IMR-90 (cell line): ENCODE measurements at regions not wholly inside any gene's neighbourhood (a gene's known extent, or its start where the extent isn't known, plus 50 kb on each side); places are given as distances from the start of the nearest gene placed in this dataset.

ENCODE experiments used
- ATAC-seq: fragments of 200-7000 bp; cut with Tn5 transposase; 2 replicates; pipeline ENCODE4 v1.9.1; 2020; ENCODE audit warnings: low read depth, mild to moderate bottlenecking, moderate library complexity
- BruUV-seq: library from RNA; stranded (reverse); fragments of 400-500 nt; replicated peaks from 2 replicates; lab custom pipeline; 2021; lab: Mats Ljungman, UMichigan
- CTCF ChIA-PET: fragments of 300-600 bp; formaldehyde crosslinking; extraction: SDS; loops from one replicate; lab custom pipeline; 2021; ENCODE audit warnings: antibody characterized with exemption; lab: Yijun Ruan, JAX
- POLR2A ChIA-PET: fragments of 300-600 bp; sonication (Branson Sonifier 250); formaldehyde crosslinking; loops from one replicate; lab custom pipeline; 2022; ENCODE audit warnings: antibody characterized with exemption; ENCODE audit not compliant: unreplicated experiment; lab: Charles Lee
- DNase-seq: peaks from one replicate; pipeline ENCODE4 v3.0.0; 2013
- H2AFZ ChIP-seq: replicated peaks from 2 replicates; pipeline ENCODE3; 2013; ENCODE audit warnings: low read length, mild to moderate bottlenecking; ENCODE audit not compliant: poor library complexity
- H2AK5ac ChIP-seq: 2 replicates; pipeline ENCODE4 v1.6.1; 2013; ENCODE audit warnings: low read depth, low read length, inconsistent platforms
- H2AK9ac ChIP-seq: replicated peaks from 2 replicates; pipeline ENCODE3; 2013; ENCODE audit warnings: mild to moderate bottlenecking, low read depth, low read length, moderate library complexity; ENCODE audit not compliant: poor library complexity
- H2BK120ac ChIP-seq: 2 replicates; pipeline ENCODE4 v1.6.1; 2013; ENCODE audit warnings: low read depth, low read length, inconsistent platforms
- H2BK15ac ChIP-seq: 3 replicates; pipeline ENCODE4 v1.6.1; 2013; ENCODE audit warnings: low read depth, low read length, inconsistent platforms
- H2BK20ac ChIP-seq: 2 replicates; pipeline ENCODE4 v1.6.1; 2013; ENCODE audit warnings: low read depth, mild to moderate bottlenecking, inconsistent platforms, low read length, moderate library complexity
- H2BK5ac ChIP-seq: 2 replicates; pipeline ENCODE4 v1.6.1; 2013; ENCODE audit warnings: mild to moderate bottlenecking, low read depth, low read length, inconsistent platforms; ENCODE audit not compliant: poor library complexity, severe bottlenecking
- H3K14ac ChIP-seq: replicated peaks from 2 replicates; pipeline ENCODE4 v1.6.1; 2013; ENCODE audit warnings: low read depth, low read length, inconsistent platforms
- H3K18ac ChIP-seq: 2 replicates; pipeline ENCODE4 v1.6.1; 2013; ENCODE audit warnings: low read depth, low read length, control low read depth
- H3K23ac ChIP-seq: 2 replicates; pipeline ENCODE4 v1.6.1; 2013; ENCODE audit warnings: low read depth, low read length, inconsistent platforms
- H3K27ac ChIP-seq: 2 replicates; pipeline ENCODE4 v1.5.1; 2013; ENCODE audit warnings: mild to moderate bottlenecking, control low read depth, low read length; ENCODE audit not compliant: insufficient read depth
- H3K27me3 ChIP-seq: 2 replicates; pipeline ENCODE4 v1.6.1; 2013; ENCODE audit warnings: low read length; ENCODE audit not compliant: control insufficient read depth, insufficient read depth
- H3K36me3 ChIP-seq: 2 replicates; pipeline ENCODE4 v1.6.1; 2013; ENCODE audit warnings: low read length, mixed read lengths; ENCODE audit not compliant: control insufficient read depth, insufficient read depth
- H3K4ac ChIP-seq: 2 replicates; pipeline ENCODE4 v1.6.1; 2013; ENCODE audit warnings: low read depth, low read length, inconsistent platforms
- H3K4me1 ChIP-seq: 2 replicates; pipeline ENCODE4 v1.6.1; 2013; ENCODE audit warnings: low read length, mixed read lengths; ENCODE audit not compliant: control insufficient read depth, insufficient read depth
- H3K4me2 ChIP-seq: 2 replicates; pipeline ENCODE4 v1.6.1; 2013; ENCODE audit warnings: low read depth, mild to moderate bottlenecking, control low read depth, low read length, moderate library complexity
- H3K4me3 ChIP-seq: 2 replicates; pipeline ENCODE4 v1.5.1; 2013; ENCODE audit warnings: low read depth, mild to moderate bottlenecking, control low read depth, low read length, moderate library complexity; ENCODE audit not compliant: insufficient read depth
- H3K56ac ChIP-seq: 2 replicates; pipeline ENCODE4 v1.6.1; 2013; ENCODE audit warnings: low read length, inconsistent platforms; ENCODE audit not compliant: insufficient read depth; ENCODE audit errors: extremely low read depth
- H3K79me1 ChIP-seq, 2 experiments: 2 replicates each; pipeline ENCODE4 v1.6.1; 2013; ENCODE audit warnings: low read length in 2 of 2, inconsistent platforms in 1 of 2, low read depth in 1 of 2
- H3K9ac ChIP-seq: 2 replicates; pipeline ENCODE4 v1.6.1; 2013; ENCODE audit warnings: low read depth, low read length, control low read depth
- H3K9me1 ChIP-seq: 2 replicates; pipeline ENCODE4 v1.6.1; 2013; ENCODE audit warnings: low read length, inconsistent platforms; ENCODE audit not compliant: insufficient read depth
- H3K9me3 ChIP-seq: 2 replicates; pipeline ENCODE4 v1.6.1; 2013; ENCODE audit warnings: low read length; ENCODE audit not compliant: control insufficient read depth, insufficient read depth
- H4K20me1 ChIP-seq: 2 replicates; pipeline ENCODE4 v1.6.1; 2013; ENCODE audit warnings: low read length, inconsistent platforms; ENCODE audit not compliant: insufficient read depth
- H4K5ac ChIP-seq: 2 replicates; pipeline ENCODE4 v1.6.1; 2013; ENCODE audit warnings: mild to moderate bottlenecking, low read depth, low read length, control low read depth
- H4K8ac ChIP-seq, 2 experiments: 2 replicates each; pipeline ENCODE4 v1.6.1; 2013; ENCODE audit warnings: low read depth in 2 of 2, low read length in 2 of 2, control low read depth in 1 of 2, inconsistent platforms in 1 of 2
- H4K91ac ChIP-seq: 2 replicates; pipeline ENCODE4 v1.6.1; 2013; ENCODE audit warnings: low read depth, low read length, inconsistent platforms; ENCODE audit not compliant: insufficient read depth
- CEBPB ChIP-seq: IDR thresholded peaks from 2 replicates; pipeline ENCODE4 v1.6.1; 2012; ENCODE audit warnings: low read depth, low read length, improper control_type of control experiment
- RCOR1 ChIP-seq: IDR thresholded peaks from 2 replicates; pipeline ENCODE4 v1.6.1; 2012; ENCODE audit warnings: mild to moderate bottlenecking, low read length, improper control_type of control experiment; ENCODE audit not compliant: insufficient replicate concordance
- WGBS, 2 experiments: methylation state at CpG; one replicate each; pipeline versions ENCODE4 v1.1.5 to v1.1.7; 2013; ENCODE audit warnings: missing lambda C conversion rate in 2 of 2; ENCODE audit not compliant: insufficient read length in 1 of 2; ENCODE audit errors: extremely low coverage in 2 of 2; 5-methylcytosine and 5-hydroxymethylcytosine counted together
- dilution Hi-C: fragments of 300-500 bp; cut with HindIII; formaldehyde crosslinking; loops from one replicate; pipeline ENCODE4 v1.14.3; 2018; ENCODE audit warnings: low sequenced_read_pairs; ENCODE audit not compliant: unreplicated experiment
- in situ Hi-C: fragments of 300-500 bp; cut with MboI; formaldehyde crosslinking; loops from 3 replicates; pipeline ENCODE4 v1.14.3; 2019; ENCODE audit warnings: low sequenced_read_pairs, inconsistent platforms, mixed read lengths
- intact Hi-C: fragments of 100-400 bp; cut with micrococcal nuclease; formaldehyde crosslinking; loops from 2 replicates; pipeline ENCODE4 v1.10.0; 2022

DNA sequence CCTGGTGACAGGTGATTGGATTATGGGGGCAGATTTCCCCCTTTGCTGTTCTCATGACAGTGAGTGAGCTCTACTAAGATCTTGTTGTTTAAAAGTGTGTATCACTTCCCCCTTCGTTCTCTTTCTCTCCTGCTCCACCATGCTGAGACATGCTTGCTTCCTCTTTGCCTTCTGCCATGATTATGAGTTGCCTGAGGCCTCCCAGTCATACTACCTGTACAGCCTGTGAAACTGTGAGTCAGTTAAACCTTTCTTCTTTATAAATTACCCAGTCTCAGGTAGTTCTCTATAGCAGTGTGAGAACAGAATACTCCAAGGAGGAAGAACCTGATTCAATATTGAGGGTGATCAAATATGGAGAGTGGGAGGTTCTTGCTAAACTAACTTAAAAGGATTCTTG, 724.9 kb downstream of the DOK5 start:
- CTCF ChIA-PET = no interaction called here
- Histone ChIP-seq H4K91ac (no peak overlapping the region), H3K4ac (no peak overlapping the region), H3K4me2 (no peak overlapping the region), H2AFZ (no peak overlapping the region), H3K9me1 (no peaks in the 10 kb centered on the region), H4K5ac (no peak overlapping the region), H2BK5ac (no peak overlapping the region), H3K4me1 (no peaks in the 10 kb centered on the region), H3K27me3 (no peaks in the 10 kb centered on the region), H3K79me1 (no peaks in the 10 kb centered on the region), H2AK5ac (no peak overlapping the region), H4K20me1 (no peaks in the 10 kb centered on the region), H2BK15ac (no peak overlapping the region), H3K9me3 (peaks cover 9% of the 10 kb centered on the region), H2BK120ac (no peak overlapping the region), H3K27ac (no peak overlapping the region), H3K56ac (no peak overlapping the region), H3K4me3 (no peak overlapping the region), H4K8ac (no peak overlapping the region), H3K23ac (no peak overlapping the region), H3K36me3 (no peaks in the 10 kb centered on the region), H3K18ac (no peak overlapping the region), H3K9ac (no peak overlapping the region), H2BK20ac (no peak overlapping the region), H3K14ac (no peak overlapping the region), H2AK9ac (no peak overlapping the region)
- in situ Hi-C loops (no loop called here), intact Hi-C loops (no loop called here), dilution Hi-C loops (no loop called here)
- no CpG with 5 or more reads among the region's 1 CpG for WGBS, 2 experiments
- no peak for ATAC-seq
- no peak for DNase-seq
- BruUV-seq = no TSS peak
- POLR2A ChIA-PET = no interaction called here
- TF ChIP-seq RCOR1 (no peak), CEBPB (no peak)
